ENCODE measurements at regions not wholly inside any gene's neighbourhood (a gene's known extent, or its start where the extent isn't known, plus 50 kb on each side); places are given as distances from the start of the nearest gene placed in this dataset.

- Histone ChIP-seq H3K9me3 (ENCODE audit: control insufficient read depth in 2 of 2, low read length in 2 of 2) (no peaks in the 10 kb centered on the region), H3K36me3 (ENCODE audit: control insufficient read depth, insufficient read depth, low read length) (no peaks in the 10 kb centered on the region), H3K4me3 (ENCODE audit: low read depth, low read length) (no peak overlapping the region), H3K27ac (ENCODE audit: insufficient read depth, low read length, poor library complexity, severe bottlenecking) (no peak overlapping the region), H3K27me3 (ENCODE audit: control insufficient read depth, insufficient read depth, low read length) (no peaks in the 10 kb centered on the region), H3K4me1 (ENCODE audit: control insufficient read depth, insufficient read depth, low read length, poor library complexity, severe bottlenecking) (no peaks in the 10 kb centered on the region)
- Mint-ChIP-seq H3K4me1 (no peaks in the 10 kb centered on the region), H3K9me3 (peaks cover 0 to 2% (median 0%) of the 10 kb centered on the region in 7 donors), H3K36me3 (no peaks in the 10 kb centered on the region), H3K4me3 (no peak overlapping the region), H3K27me3 (peaks cover 6% of the 10 kb centered on the region), H3K27ac (no peak overlapping the region)
- no peak for ATAC-seq (ENCODE audit: low read depth in 2 of 2)
- DNase-seq, result no peak
These were observed 695.0 kb upstream of the GJE1 start for GRCh38 chr6:141437685-141438084.

- Mint-ChIP-seq H3K27ac (no peak overlapping the region), H3K4me1 (no peaks in the 10 kb centered on the region), H3K4me3 (no peak overlapping the region), H3K36me3 (no peaks in the 10 kb centered on the region), H3K27me3 (peaks cover 6% of the 10 kb centered on the region), H3K9me3 (peaks cover 0 to 2% (median 0%) of the 10 kb centered on the region in 7 donors)
- DNase-seq (no peak), ATAC-seq (ENCODE audit: low read depth in 2 of 2) (no peak)
- Histone ChIP-seq H3K27me3 (ENCODE audit: control insufficient read depth, insufficient read depth, low read length) (no peaks in the 10 kb centered on the region), H3K36me3 (ENCODE audit: control insufficient read depth, insufficient read depth, low read length) (no peaks in the 10 kb centered on the region), H3K27ac (ENCODE audit: insufficient read depth, low read length, poor library complexity, severe bottlenecking) (no peak overlapping the region), H3K9me3 (ENCODE audit: control insufficient read depth in 2 of 2, low read length in 2 of 2) (no peaks in the 10 kb centered on the region), H3K4me3 (ENCODE audit: low read depth, low read length) (no peak overlapping the region), H3K4me1 (ENCODE audit: control insufficient read depth, insufficient read depth, low read length, poor library complexity, severe bottlenecking) (no peaks in the 10 kb centered on the region)
These were observed 695.7 kb upstream of the GJE1 start for GRCh38 chr6:141437011-141437410.

- H3K4me3 Mint-ChIP-seq, result no peak overlapping the region
- Histone ChIP-seq H3K4me3 (ENCODE audit: low read depth, low read length) (no peak overlapping the region), H3K27me3 (ENCODE audit: control insufficient read depth, insufficient read depth, low read length) (no peaks in the 10 kb centered on the region), H3K4me1 (ENCODE audit: control insufficient read depth, insufficient read depth, low read length, poor library complexity, severe bottlenecking) (no peaks in the 10 kb centered on the region), H3K9me3 (ENCODE audit: control insufficient read depth in 2 of 2, low read length in 2 of 2) (peaks cover 4 to 14% of the 10 kb centered on the region in 2 experiments), H3K27ac (ENCODE audit: insufficient read depth, low read length, poor library complexity, severe bottlenecking) (no peak overlapping the region), H3K36me3 (ENCODE audit: control insufficient read depth, insufficient read depth, low read length) (no peaks in the 10 kb centered on the region)
- DNase-seq, result no peak
- H3K4me1 Mint-ChIP-seq, result peaks cover 0 to 1% (median 0%) of the 10 kb centered on the region in 4 donors
- no peak for ATAC-seq (ENCODE audit: low read depth in 2 of 2)
- H3K36me3 Mint-ChIP-seq, result peaks cover 6% of the 10 kb centered on the region
- H3K9me3 Mint-ChIP-seq, result peaks cover 0 to 22% (median 9%) of the 10 kb centered on the region in 7 donors
- peaks cover 19% of the 10 kb centered on the region for H3K27me3 Mint-ChIP-seq
- H3K27ac Mint-ChIP-seq, result no peak overlapping the region
These were observed 706.2 kb upstream of the GJE1 start for GRCh38 chr6:141426400-141426980.

GRCh38 chr6:141421378-141421777 lies 711.3 kb upstream of the GJE1 start:
- no peak overlapping the region for H3K27ac Mint-ChIP-seq
- ATAC-seq (ENCODE audit: low read depth in 2 of 2) (no peak), DNase-seq (no peak)
- peaks cover 0 to 13% (median 6%) of the 10 kb centered on the region in 7 donors for H3K9me3 Mint-ChIP-seq
- Histone ChIP-seq H3K36me3 (ENCODE audit: control insufficient read depth, insufficient read depth, low read length) (no peaks in the 10 kb centered on the region), H3K27me3 (ENCODE audit: control insufficient read depth, insufficient read depth, low read length) (no peaks in the 10 kb centered on the region), H3K4me1 (ENCODE audit: control insufficient read depth, insufficient read depth, low read length, poor library complexity, severe bottlenecking) (no peaks in the 10 kb centered on the region), H3K27ac (ENCODE audit: insufficient read depth, low read length, poor library complexity, severe bottlenecking) (no peak overlapping the region), H3K4me3 (ENCODE audit: low read depth, low read length) (no peak overlapping the region), H3K9me3 (ENCODE audit: control insufficient read depth in 2 of 2, low read length in 2 of 2) (peaks cover 4 to 10% of the 10 kb centered on the region in 2 experiments)
- H3K4me3 Mint-ChIP-seq, result no peak overlapping the region
- H3K4me1 Mint-ChIP-seq, result peaks cover 0 to 4% (median 0%) of the 10 kb centered on the region in 4 donors
- H3K27me3 Mint-ChIP-seq, result peaks cover 7% of the 10 kb centered on the region
- H3K36me3 Mint-ChIP-seq, result peaks cover 6% of the 10 kb centered on the region

GRCh38 chr6:141418076-141418475 lies 714.6 kb upstream of the GJE1 start:
- Histone ChIP-seq H3K36me3 (ENCODE audit: control insufficient read depth, insufficient read depth, low read length) (no peaks in the 10 kb centered on the region), H3K27me3 (ENCODE audit: control insufficient read depth, insufficient read depth, low read length) (no peaks in the 10 kb centered on the region), H3K27ac (ENCODE audit: insufficient read depth, low read length, poor library complexity, severe bottlenecking) (no peak overlapping the region), H3K4me3 (ENCODE audit: low read depth, low read length) (no peak overlapping the region), H3K4me1 (ENCODE audit: control insufficient read depth, insufficient read depth, low read length, poor library complexity, severe bottlenecking) (no peaks in the 10 kb centered on the region), H3K9me3 (ENCODE audit: control insufficient read depth in 2 of 2, low read length in 2 of 2) (no peaks in the 10 kb centered on the region)
- no peaks in the 10 kb centered on the region for H3K36me3 Mint-ChIP-seq
- DNase-seq (no peak), ATAC-seq (ENCODE audit: low read depth in 2 of 2) (no peak)
- peaks cover 0 to 4% (median 0%) of the 10 kb centered on the region in 4 donors for H3K4me1 Mint-ChIP-seq
- H3K27me3 Mint-ChIP-seq, result no peaks in the 10 kb centered on the region
- no peak overlapping the region for H3K27ac Mint-ChIP-seq
- no peak overlapping the region for H3K4me3 Mint-ChIP-seq
- H3K9me3 Mint-ChIP-seq, result peaks cover 0 to 2% (median 0%) of the 10 kb centered on the region in 7 donors

- no peak overlapping the region for H3K4me3 Mint-ChIP-seq
These were observed 716.8 kb upstream of the GJE1 start for GRCh38 chr6:141415896-141416295.

GRCh38 chr6:141413196-141413595 lies 719.5 kb upstream of the GJE1 start:
- H3K4me3 Mint-ChIP-seq, result no peak overlapping the region
- DNase-seq (no peak), ATAC-seq (ENCODE audit: low read depth in 2 of 2) (no peak)
- H3K27ac ChIP-seq (ENCODE audit: insufficient read depth, low read length, poor library complexity, severe bottlenecking), result no peak overlapping the region
- H3K27me3 ChIP-seq (ENCODE audit: control insufficient read depth, insufficient read depth, low read length), result no peaks in the 10 kb centered on the region
- H3K36me3 Mint-ChIP-seq, result no peaks in the 10 kb centered on the region
- peaks cover 0 to 18% (median 10%) of the 10 kb centered on the region in 7 donors for H3K9me3 Mint-ChIP-seq
- H3K4me1 ChIP-seq (ENCODE audit: control insufficient read depth, insufficient read depth, low read length, poor library complexity, severe bottlenecking), result no peaks in the 10 kb centered on the region
- H3K27me3 Mint-ChIP-seq, result peaks cover 7% of the 10 kb centered on the region
- H3K27ac Mint-ChIP-seq, result no peak overlapping the region
- H3K36me3 ChIP-seq (ENCODE audit: control insufficient read depth, insufficient read depth, low read length), result no peaks in the 10 kb centered on the region
- peaks cover 6 to 12% of the 10 kb centered on the region in 2 experiments for H3K9me3 ChIP-seq (ENCODE audit: control insufficient read depth in 2 of 2, low read length in 2 of 2)
- no peaks in the 10 kb centered on the region for H3K4me1 Mint-ChIP-seq
- no peak overlapping the region for H3K4me3 ChIP-seq (ENCODE audit: low read depth, low read length)

More at GRCh38 chr6:141415896-141416295, 716.8 kb upstream of the GJE1 start:
- H3K4me1 Mint-ChIP-seq, result no peaks in the 10 kb centered on the region
- H3K27me3 Mint-ChIP-seq, result peaks cover 7% of the 10 kb centered on the region
- no peaks in the 10 kb centered on the region for H3K36me3 ChIP-seq (ENCODE audit: control insufficient read depth, insufficient read depth, low read length)
- H3K4me1 ChIP-seq (ENCODE audit: control insufficient read depth, insufficient read depth, low read length, poor library complexity, severe bottlenecking), result no peaks in the 10 kb centered on the region
- no peaks in the 10 kb centered on the region for H3K36me3 Mint-ChIP-seq
- ATAC-seq (ENCODE audit: low read depth in 2 of 2), result no peak
- no peak overlapping the region for H3K4me3 ChIP-seq (ENCODE audit: low read depth, low read length)
- no peaks in the 10 kb centered on the region for H3K27me3 ChIP-seq (ENCODE audit: control insufficient read depth, insufficient read depth, low read length)
- peaks cover 0 to 2% (median 0%) of the 10 kb centered on the region in 7 donors for H3K9me3 Mint-ChIP-seq
- H3K27ac ChIP-seq (ENCODE audit: insufficient read depth, low read length, poor library complexity, severe bottlenecking), result no peak overlapping the region
- H3K27ac Mint-ChIP-seq, result no peak overlapping the region
- DNase-seq, result no peak
- H3K9me3 ChIP-seq (ENCODE audit: control insufficient read depth in 2 of 2, low read length in 2 of 2), result no peaks in the 10 kb centered on the region

GRCh38 chr6:141406761-141407160 lies 726.0 kb upstream of the GJE1 start:
- ATAC-seq (ENCODE audit: low read depth in 2 of 2), result no peak
- H3K4me3 Mint-ChIP-seq, result no peak overlapping the region
- H3K9me3 ChIP-seq (ENCODE audit: control insufficient read depth in 2 of 2, low read length in 2 of 2), result peaks cover 6 to 16% of the 10 kb centered on the region in 2 experiments

More at GRCh38 chr6:141406761-141407160, 726.0 kb upstream of the GJE1 start:
- no peaks in the 10 kb centered on the region for H3K4me1 ChIP-seq (ENCODE audit: control insufficient read depth, insufficient read depth, low read length, poor library complexity, severe bottlenecking)
- Mint-ChIP-seq H3K27me3 (no peaks in the 10 kb centered on the region), H3K27ac (no peak overlapping the region), H3K9me3 (peaks cover 3 to 25% (median 11%) of the 10 kb centered on the region in 7 donors), H3K4me1 (peaks cover 0 to 7% (median 7%) of the 10 kb centered on the region in 4 donors), H3K36me3 (no peaks in the 10 kb centered on the region)
- no peak overlapping the region for H3K27ac ChIP-seq (ENCODE audit: insufficient read depth, low read length, poor library complexity, severe bottlenecking)
- H3K4me3 ChIP-seq (ENCODE audit: low read depth, low read length), result no peak overlapping the region
- no peak for DNase-seq
- H3K27me3 ChIP-seq (ENCODE audit: control insufficient read depth, insufficient read depth, low read length), result no peaks in the 10 kb centered on the region
- no peaks in the 10 kb centered on the region for H3K36me3 ChIP-seq (ENCODE audit: control insufficient read depth, insufficient read depth, low read length)

All from CD4-positive, CD25-positive, alpha-beta regulatory T cell (primary cell).